Kidney tubule cell (primary cell): ENCODE measurements at regions not wholly inside any gene's neighbourhood (a gene's known extent, or its start where the extent isn't known, plus 50 kb on each side); places are given as distances from the start of the nearest gene placed in this dataset.
A peak's percentile ranks its signal among the peaks of the same experiment; 100 is the strongest.

Experiments used
- DNase-seq: peaks from one replicate; pipeline ENCODE4 v3.0.0-alpha.2; 2018; ENCODE audit warnings: low spot score

- DNase-seq, result peak; percentile 60
Observed at GRCh38 chr10:31754803-31755624, 173.6 kb downstream of the ARHGAP12 start.

- no peak for DNase-seq
Observed at GRCh38 chr10:31753681-31754080, 174.9 kb downstream of the ARHGAP12 start.

GRCh38 chr10:31752170-31752569 is 176.5 kb downstream of the ARHGAP12 start:
- no peak for DNase-seq

GRCh38 chr10:31751738-31752080 is 176.9 kb downstream of the ARHGAP12 start:
- no peak for DNase-seq

GRCh38 chr10:31751051-31751737 is 177.4 kb downstream of the ARHGAP12 start:
- DNase-seq, result no peak

- DNase-seq, result no peak
Observed at GRCh38 chr10:31749981-31750840, 178.4 kb downstream of the ARHGAP12 start.

GRCh38 chr10:31749301-31749700 is 179.3 kb downstream of the ARHGAP12 start:
- DNase-seq, result no peak

GRCh38 chr10:31745612-31746376 is 182.8 kb downstream of the ARHGAP12 start:
- DNase-seq, result peak; percentile 95

GRCh38 chr10:31744025-31744424 is 184.6 kb downstream of the ARHGAP12 start:
- no peak for DNase-seq

- no peak for DNase-seq
Observed at GRCh38 chr10:31742255-31742654, 186.4 kb downstream of the ARHGAP12 start.

GRCh38 chr10:31741473-31741872 is 187.2 kb downstream of the ARHGAP12 start:
- DNase-seq, result no peak

- peak; percentile 47 for DNase-seq
Observed at GRCh38 chr10:31739711-31740110, 188.9 kb downstream of the ARHGAP12 start.

GRCh38 chr10:31739146-31739545 is 189.5 kb downstream of the ARHGAP12 start:
- no peak for DNase-seq

GRCh38 chr10:31731711-31732110 is 196.9 kb downstream of the ARHGAP12 start:
- DNase-seq, result no peak

- DNase-seq, result no peak
Observed at GRCh38 chr10:31730776-31731175, 197.9 kb downstream of the ARHGAP12 start.

- DNase-seq, result no peak
Observed at GRCh38 chr10:31728698-31729224, 199.9 kb downstream of the ARHGAP12 start.

- no peak for DNase-seq
Observed at GRCh38 chr10:31725436-31725835, 203.2 kb downstream of the ARHGAP12 start.

- DNase-seq, result no peak
Observed at GRCh38 chr10:31724296-31724695, 204.3 kb downstream of the ARHGAP12 start.

- DNase-seq, result no peak
Observed at GRCh38 chr10:31723106-31723750, 205.4 kb downstream of the ARHGAP12 start.

- DNase-seq, result no peak
Observed at GRCh38 chr10:31721096-31721495, 207.5 kb downstream of the ARHGAP12 start.

- DNase-seq, result no peak
Observed at GRCh38 chr10:31720546-31720945, 208.1 kb downstream of the ARHGAP12 start.
